Epithelial cell of proximal tubule (primary cell): ENCODE measurements at regions not wholly inside any gene's neighbourhood (a gene's known extent, or its start where the extent isn't known, plus 50 kb on each side); places are given as distances from the start of the nearest gene placed in this dataset.

Experiments used
- DNase-seq: peaks from one replicate; pipeline ENCODE4 v3.0.0-alpha.2; 2011; ENCODE audit warnings: low read depth
- H3K4me3 ChIP-seq: 2 replicates; pipeline ENCODE4 v1.5.1; 2011; ENCODE audit warnings: low read depth, mild to moderate bottlenecking, low read length
- CTCF ChIP-seq: conservative IDR thresholded peaks from 2 replicates; pipeline ENCODE4 v1.5.1; 2012; ENCODE audit warnings: low read depth, mild to moderate bottlenecking, low read length

GRCh38 chr3:168824107-168824506 lies 728.4 kb upstream of the GOLIM4 start:
- H3K4me3 ChIP-seq, result no peak overlapping the region
- TF ChIP-seq CTCF, result no peak

GRCh38 chr3:168823466-168823865 lies 727.7 kb upstream of the GOLIM4 start:
- TF ChIP-seq CTCF, result no peak
- no peak for DNase-seq
- H3K4me3 ChIP-seq, result no peak overlapping the region

More at GRCh38 chr3:168824107-168824506, 728.4 kb upstream of the GOLIM4 start:
- DNase-seq, result no peak

GRCh38 chr3:168820810-168821415 lies 725.2 kb upstream of the GOLIM4 start:
- H3K4me3 ChIP-seq, result no peak overlapping the region
- DNase-seq, result no peak
- no peak for TF ChIP-seq CTCF

- DNase-seq, result no peak
- TF ChIP-seq CTCF, result no peak
- no peak overlapping the region for H3K4me3 ChIP-seq
These were observed 721.5 kb upstream of the GOLIM4 start for GRCh38 chr3:168817177-168817576.

- TF ChIP-seq CTCF, result no peak
- no peak for DNase-seq
- H3K4me3 ChIP-seq, result no peak overlapping the region
These were observed 720.2 kb upstream of the GOLIM4 start for GRCh38 chr3:168815946-168816345.

- DNase-seq, result no peak
- H3K4me3 ChIP-seq, result no peak overlapping the region
- no peak for TF ChIP-seq CTCF
These were observed 717.6 kb upstream of the GOLIM4 start for GRCh38 chr3:168813225-168813802.

- no peak overlapping the region for H3K4me3 ChIP-seq
- TF ChIP-seq CTCF, result no peak
- DNase-seq, result no peak
These were observed 716.5 kb upstream of the GOLIM4 start for GRCh38 chr3:168812234-168812633.
